ENCODE measurements at regions not wholly inside any gene's neighbourhood (a gene's known extent, or its start where the extent isn't known, plus 50 kb on each side); places are given as distances from the start of the nearest gene placed in this dataset.

DNA sequence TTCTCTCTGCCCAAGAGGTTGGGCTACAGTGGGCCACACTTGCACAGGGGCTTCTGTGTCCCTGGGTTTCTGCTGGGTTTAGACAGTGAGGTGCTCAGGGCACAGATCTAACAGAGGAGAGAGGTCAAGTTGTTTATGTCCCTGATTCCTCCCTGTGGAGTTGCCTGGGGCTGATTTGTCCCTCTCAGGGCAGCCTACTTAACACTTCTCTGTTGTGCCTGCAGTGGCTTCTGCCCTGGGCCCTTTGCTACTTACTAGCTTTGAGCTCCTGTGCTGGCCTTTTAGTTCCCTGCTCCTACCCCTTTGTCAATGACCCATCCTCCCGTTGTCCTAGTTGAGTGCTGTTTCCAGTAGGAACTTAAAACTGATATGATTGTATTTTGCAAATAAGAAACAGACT is 114.0 kb upstream of the RGMA start:
- H3K9ac ChIP-seq (ENCODE audit: low read depth, low read length): no peak overlapping the region
- peaks cover 27% of the 10 kb centered on the region for H3K4me1 ChIP-seq (ENCODE audit: insufficient read depth, low read length)
- TF ChIP-seq EZH2 (IDR thresholded peaks at IDR 0.05; ENCODE audit: borderline replicate concordance, low read depth, low read length, severe bottlenecking): no peak
- TF ChIP-seq, protein P1, sequence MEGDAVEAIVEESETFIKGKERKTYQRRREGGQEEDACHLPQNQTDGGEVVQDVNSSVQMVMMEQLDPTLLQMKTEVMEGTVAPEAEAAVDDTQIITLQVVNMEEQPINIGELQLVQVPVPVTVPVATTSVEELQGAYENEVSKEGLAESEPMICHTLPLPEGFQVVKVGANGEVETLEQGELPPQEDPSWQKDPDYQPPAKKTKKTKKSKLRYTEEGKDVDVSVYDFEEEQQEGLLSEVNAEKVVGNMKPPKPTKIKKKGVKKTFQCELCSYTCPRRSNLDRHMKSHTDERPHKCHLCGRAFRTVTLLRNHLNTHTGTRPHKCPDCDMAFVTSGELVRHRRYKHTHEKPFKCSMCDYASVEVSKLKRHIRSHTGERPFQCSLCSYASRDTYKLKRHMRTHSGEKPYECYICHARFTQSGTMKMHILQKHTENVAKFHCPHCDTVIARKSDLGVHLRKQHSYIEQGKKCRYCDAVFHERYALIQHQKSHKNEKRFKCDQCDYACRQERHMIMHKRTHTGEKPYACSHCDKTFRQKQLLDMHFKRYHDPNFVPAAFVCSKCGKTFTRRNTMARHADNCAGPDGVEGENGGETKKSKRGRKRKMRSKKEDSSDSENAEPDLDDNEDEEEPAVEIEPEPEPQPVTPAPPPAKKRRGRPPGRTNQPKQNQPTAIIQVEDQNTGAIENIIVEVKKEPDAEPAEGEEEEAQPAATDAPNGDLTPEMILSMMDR (IDR thresholded peaks at IDR 0.05; ENCODE audit: borderline replicate concordance, extremely low read depth, low read length, poor library complexity, severe bottlenecking): no peak
- DNase-seq: no peak
- H4K20me1 ChIP-seq (ENCODE audit: insufficient read depth, low read length): no peaks in the 10 kb centered on the region
- H3K27me3 ChIP-seq (ENCODE audit: insufficient read depth, low read length, poor library complexity): no peaks in the 10 kb centered on the region
- no peak overlapping the region for H3K4me3 ChIP-seq (ENCODE audit: low read depth in 1 of 2, low read length in 2 of 2)
- no peak overlapping the region for H3K4me2 ChIP-seq (ENCODE audit: insufficient read depth, low read length)
- no peaks in the 10 kb centered on the region for H3K36me3 ChIP-seq (ENCODE audit: insufficient read depth, low read length)
- no peaks in the 10 kb centered on the region for H3K9me3 ChIP-seq (ENCODE audit: insufficient read depth, low read length, severe bottlenecking)
- no peak for ATAC-seq (ENCODE audit: insufficient read depth, low read depth)
- no peak overlapping the region for H3K27ac ChIP-seq (ENCODE audit: low read length)
- no peaks in the 10 kb centered on the region for H3K79me2 ChIP-seq (ENCODE audit: insufficient read depth, low read length)
- H2AFZ ChIP-seq (ENCODE audit: low read depth, low read length): no peak overlapping the region

DNA sequence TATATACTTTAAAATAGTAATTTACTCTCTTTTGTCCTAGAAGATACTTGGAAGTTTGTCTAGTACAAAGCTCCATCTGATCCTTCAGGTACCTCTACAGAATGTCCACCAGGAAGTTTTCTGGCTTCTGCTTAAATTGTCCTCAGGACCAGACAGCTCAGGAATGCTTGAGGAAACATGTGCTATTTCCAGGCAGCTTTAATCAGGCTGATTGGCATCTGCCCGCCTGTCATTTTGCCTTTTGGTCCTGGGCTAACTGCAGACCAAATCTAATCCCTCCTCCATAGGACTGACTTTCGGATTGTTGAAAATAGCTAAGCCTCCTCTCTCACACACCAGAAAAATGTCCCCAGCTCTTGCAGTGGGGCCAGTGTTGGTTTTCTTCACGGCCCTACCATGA is 113.4 kb upstream of the RGMA start:
- TF ChIP-seq, protein P1 (IDR thresholded peaks at IDR 0.05; ENCODE audit: borderline replicate concordance, extremely low read depth, low read length, poor library complexity, severe bottlenecking): no peak
- no peak for TF ChIP-seq EZH2 (IDR thresholded peaks at IDR 0.05; ENCODE audit: borderline replicate concordance, low read depth, low read length, severe bottlenecking)
- H3K4me3 ChIP-seq (ENCODE audit: low read depth in 1 of 2, low read length in 2 of 2): no peak overlapping the region
- no peaks in the 10 kb centered on the region for H3K9me3 ChIP-seq (ENCODE audit: insufficient read depth, low read length, severe bottlenecking)
- no peak overlapping the region for H3K4me2 ChIP-seq (ENCODE audit: insufficient read depth, low read length)
- H3K36me3 ChIP-seq (ENCODE audit: insufficient read depth, low read length): no peaks in the 10 kb centered on the region
- no peaks in the 10 kb centered on the region for H3K27me3 ChIP-seq (ENCODE audit: insufficient read depth, low read length, poor library complexity)
- H4K20me1 ChIP-seq (ENCODE audit: insufficient read depth, low read length): no peaks in the 10 kb centered on the region
- H3K79me2 ChIP-seq (ENCODE audit: insufficient read depth, low read length): no peaks in the 10 kb centered on the region
- ATAC-seq (ENCODE audit: insufficient read depth, low read depth): no peak
- H2AFZ ChIP-seq (ENCODE audit: low read depth, low read length): no peak overlapping the region
- H3K4me1 ChIP-seq (ENCODE audit: insufficient read depth, low read length): peaks cover 27% of the 10 kb centered on the region
- no peak overlapping the region for H3K27ac ChIP-seq (ENCODE audit: low read length)
- no peak overlapping the region for H3K9ac ChIP-seq (ENCODE audit: low read depth, low read length)
- DNase-seq: no peak

DNA sequence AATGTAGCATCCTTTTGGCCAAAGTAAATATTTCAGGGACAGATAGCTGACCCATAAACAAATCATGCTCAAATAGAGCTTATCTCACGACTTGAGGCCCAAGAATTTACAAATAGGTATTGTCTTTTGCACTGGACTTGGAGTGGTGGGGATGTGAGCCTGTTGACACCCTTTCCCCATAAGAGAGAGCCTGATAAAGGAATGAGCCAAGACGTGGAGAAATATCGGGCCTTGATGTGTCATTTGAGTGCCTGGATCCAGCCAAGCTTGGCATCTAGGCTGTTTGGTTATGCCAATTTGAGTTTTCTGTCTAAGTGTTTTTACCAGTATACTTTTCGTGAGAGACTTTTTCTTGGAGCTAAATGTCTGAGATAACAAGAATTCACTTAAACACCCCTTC is 112.9 kb upstream of the RGMA start:
- DNase-seq: no peak
- Histone ChIP-seq H4K20me1 (ENCODE audit: insufficient read depth, low read length) (no peaks in the 10 kb centered on the region), H3K4me1 (ENCODE audit: insufficient read depth, low read length) (peaks cover 28% of the 10 kb centered on the region), H3K36me3 (ENCODE audit: insufficient read depth, low read length) (no peaks in the 10 kb centered on the region), H3K9me3 (ENCODE audit: insufficient read depth, low read length, severe bottlenecking) (peaks cover under 1% of the 10 kb centered on the region), H3K27ac (ENCODE audit: low read length) (no peak overlapping the region), H2AFZ (ENCODE audit: low read depth, low read length) (no peak overlapping the region), H3K27me3 (ENCODE audit: insufficient read depth, low read length, poor library complexity) (no peaks in the 10 kb centered on the region), H3K79me2 (ENCODE audit: insufficient read depth, low read length) (no peaks in the 10 kb centered on the region), H3K9ac (ENCODE audit: low read depth, low read length) (no peak overlapping the region), H3K4me3 (ENCODE audit: low read depth in 1 of 2, low read length in 2 of 2) (no peak overlapping the region), H3K4me2 (ENCODE audit: insufficient read depth, low read length) (no peak overlapping the region)
- ATAC-seq (ENCODE audit: insufficient read depth, low read depth): no peak
- no peak for TF ChIP-seq EZH2 (IDR thresholded peaks at IDR 0.05; ENCODE audit: borderline replicate concordance, low read depth, low read length, severe bottlenecking)
- TF ChIP-seq, protein P1 (IDR thresholded peaks at IDR 0.05; ENCODE audit: borderline replicate concordance, extremely low read depth, low read length, poor library complexity, severe bottlenecking): no peak

DNA sequence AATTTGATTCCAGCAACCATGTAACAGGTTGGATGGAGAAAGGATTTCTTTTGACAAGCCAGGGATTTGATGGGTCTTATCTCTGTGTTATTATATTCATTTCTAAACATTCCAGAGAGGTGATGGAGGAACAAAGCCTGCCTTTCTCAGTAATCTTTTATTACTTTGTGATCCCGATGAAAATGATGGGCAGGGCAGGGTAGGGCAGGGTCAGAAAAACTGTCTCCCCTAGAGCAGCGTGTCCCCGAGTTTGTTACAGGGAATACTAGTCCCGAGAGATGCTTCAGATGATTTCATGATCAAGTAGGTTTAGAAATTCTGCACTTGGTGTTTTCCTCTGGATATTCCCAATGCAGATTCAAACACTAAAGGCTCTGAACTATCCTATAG is 111.8 kb upstream of the RGMA start:
- H3K79me2 ChIP-seq (ENCODE audit: insufficient read depth, low read length): no peaks in the 10 kb centered on the region
- no peak overlapping the region for H3K9ac ChIP-seq (ENCODE audit: low read depth, low read length)
- peaks cover 6% of the 10 kb centered on the region for H3K9me3 ChIP-seq (ENCODE audit: insufficient read depth, low read length, severe bottlenecking)
- ATAC-seq (ENCODE audit: insufficient read depth, low read depth) (no peak), DNase-seq (no peak)
- H3K4me3 ChIP-seq (ENCODE audit: low read depth in 1 of 2, low read length in 2 of 2): no peak overlapping the region
- no peak overlapping the region for H3K27ac ChIP-seq (ENCODE audit: low read length)
- TF ChIP-seq EZH2 (IDR thresholded peaks at IDR 0.05; ENCODE audit: borderline replicate concordance, low read depth, low read length, severe bottlenecking): no peak
- TF ChIP-seq, protein P1 (IDR thresholded peaks at IDR 0.05; ENCODE audit: borderline replicate concordance, extremely low read depth, low read length, poor library complexity, severe bottlenecking): no peak
- H3K36me3 ChIP-seq (ENCODE audit: insufficient read depth, low read length): no peaks in the 10 kb centered on the region
- H2AFZ ChIP-seq (ENCODE audit: low read depth, low read length): no peak overlapping the region
- no peak overlapping the region for H3K4me2 ChIP-seq (ENCODE audit: insufficient read depth, low read length)
- H3K27me3 ChIP-seq (ENCODE audit: insufficient read depth, low read length, poor library complexity): no peaks in the 10 kb centered on the region
- H4K20me1 ChIP-seq (ENCODE audit: insufficient read depth, low read length): no peaks in the 10 kb centered on the region
- peaks cover 28% of the 10 kb centered on the region for H3K4me1 ChIP-seq (ENCODE audit: insufficient read depth, low read length)
